A673 (cell line): ENCODE measurements at regions not wholly inside any gene's neighbourhood (a gene's known extent, or its start where the extent isn't known, plus 50 kb on each side); places are given as distances from the start of the nearest gene placed in this dataset.

Source experiments
- EZH2 ChIP-seq: fragments of 200-600 bp; sonication (generic); IDR thresholded peaks from 2 replicates; pipeline ENCODE4 v1.6.1; 2017; ENCODE audit warnings: borderline replicate concordance, low read depth, mild to moderate bottlenecking, mixed read lengths, antibody characterized with exemption, low read length; ENCODE audit not compliant: poor library complexity, severe bottlenecking
- TF ChIP-seq, protein P1 (sequence below): fragments of 300-800, 200-600 bp; sonication (generic); conservative IDR thresholded peaks from 2 replicates; pipeline ENCODE4 v1.5.1; 2017; ENCODE audit warnings: low read depth, mild to moderate bottlenecking, antibody characterized with exemption, low read length, moderate library complexity, mixed read lengths

DNA sequence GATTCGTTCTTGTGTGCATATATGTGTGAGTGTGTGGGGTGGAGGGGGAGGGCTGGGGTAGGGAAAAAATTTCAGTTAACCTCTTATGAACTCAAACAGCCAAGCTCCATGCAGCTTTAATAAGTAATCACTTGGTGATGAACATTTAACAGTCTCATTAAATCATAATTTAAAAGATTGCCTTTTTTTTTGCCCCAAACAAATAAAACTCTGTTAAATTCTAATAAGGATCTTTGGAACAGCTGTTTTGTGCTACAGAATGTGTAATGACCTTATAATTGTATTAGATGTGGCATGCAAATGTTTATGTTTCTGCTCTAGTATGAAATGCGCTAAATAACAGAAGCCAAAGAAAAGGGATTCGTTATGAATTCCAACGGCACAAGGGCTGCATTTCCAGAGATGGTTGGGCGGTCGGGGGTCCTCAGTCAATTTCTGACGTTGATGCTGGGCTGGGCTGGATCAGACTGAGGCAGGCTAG is 80.0 kb upstream of the RORA start:
- TF ChIP-seq, protein P1, sequence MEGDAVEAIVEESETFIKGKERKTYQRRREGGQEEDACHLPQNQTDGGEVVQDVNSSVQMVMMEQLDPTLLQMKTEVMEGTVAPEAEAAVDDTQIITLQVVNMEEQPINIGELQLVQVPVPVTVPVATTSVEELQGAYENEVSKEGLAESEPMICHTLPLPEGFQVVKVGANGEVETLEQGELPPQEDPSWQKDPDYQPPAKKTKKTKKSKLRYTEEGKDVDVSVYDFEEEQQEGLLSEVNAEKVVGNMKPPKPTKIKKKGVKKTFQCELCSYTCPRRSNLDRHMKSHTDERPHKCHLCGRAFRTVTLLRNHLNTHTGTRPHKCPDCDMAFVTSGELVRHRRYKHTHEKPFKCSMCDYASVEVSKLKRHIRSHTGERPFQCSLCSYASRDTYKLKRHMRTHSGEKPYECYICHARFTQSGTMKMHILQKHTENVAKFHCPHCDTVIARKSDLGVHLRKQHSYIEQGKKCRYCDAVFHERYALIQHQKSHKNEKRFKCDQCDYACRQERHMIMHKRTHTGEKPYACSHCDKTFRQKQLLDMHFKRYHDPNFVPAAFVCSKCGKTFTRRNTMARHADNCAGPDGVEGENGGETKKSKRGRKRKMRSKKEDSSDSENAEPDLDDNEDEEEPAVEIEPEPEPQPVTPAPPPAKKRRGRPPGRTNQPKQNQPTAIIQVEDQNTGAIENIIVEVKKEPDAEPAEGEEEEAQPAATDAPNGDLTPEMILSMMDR, result no peak
- TF ChIP-seq EZH2, result no peak
